ENCODE measurements at regions not wholly inside any gene's neighbourhood (a gene's known extent, or its start where the extent isn't known, plus 50 kb on each side); places are given as distances from the start of the nearest gene placed in this dataset.

- TF ChIP-seq PATZ1 (tag by site-specific recombination; IDR thresholded peaks at IDR 0.05), result no peak
- TF ChIP-seq, protein P1, sequence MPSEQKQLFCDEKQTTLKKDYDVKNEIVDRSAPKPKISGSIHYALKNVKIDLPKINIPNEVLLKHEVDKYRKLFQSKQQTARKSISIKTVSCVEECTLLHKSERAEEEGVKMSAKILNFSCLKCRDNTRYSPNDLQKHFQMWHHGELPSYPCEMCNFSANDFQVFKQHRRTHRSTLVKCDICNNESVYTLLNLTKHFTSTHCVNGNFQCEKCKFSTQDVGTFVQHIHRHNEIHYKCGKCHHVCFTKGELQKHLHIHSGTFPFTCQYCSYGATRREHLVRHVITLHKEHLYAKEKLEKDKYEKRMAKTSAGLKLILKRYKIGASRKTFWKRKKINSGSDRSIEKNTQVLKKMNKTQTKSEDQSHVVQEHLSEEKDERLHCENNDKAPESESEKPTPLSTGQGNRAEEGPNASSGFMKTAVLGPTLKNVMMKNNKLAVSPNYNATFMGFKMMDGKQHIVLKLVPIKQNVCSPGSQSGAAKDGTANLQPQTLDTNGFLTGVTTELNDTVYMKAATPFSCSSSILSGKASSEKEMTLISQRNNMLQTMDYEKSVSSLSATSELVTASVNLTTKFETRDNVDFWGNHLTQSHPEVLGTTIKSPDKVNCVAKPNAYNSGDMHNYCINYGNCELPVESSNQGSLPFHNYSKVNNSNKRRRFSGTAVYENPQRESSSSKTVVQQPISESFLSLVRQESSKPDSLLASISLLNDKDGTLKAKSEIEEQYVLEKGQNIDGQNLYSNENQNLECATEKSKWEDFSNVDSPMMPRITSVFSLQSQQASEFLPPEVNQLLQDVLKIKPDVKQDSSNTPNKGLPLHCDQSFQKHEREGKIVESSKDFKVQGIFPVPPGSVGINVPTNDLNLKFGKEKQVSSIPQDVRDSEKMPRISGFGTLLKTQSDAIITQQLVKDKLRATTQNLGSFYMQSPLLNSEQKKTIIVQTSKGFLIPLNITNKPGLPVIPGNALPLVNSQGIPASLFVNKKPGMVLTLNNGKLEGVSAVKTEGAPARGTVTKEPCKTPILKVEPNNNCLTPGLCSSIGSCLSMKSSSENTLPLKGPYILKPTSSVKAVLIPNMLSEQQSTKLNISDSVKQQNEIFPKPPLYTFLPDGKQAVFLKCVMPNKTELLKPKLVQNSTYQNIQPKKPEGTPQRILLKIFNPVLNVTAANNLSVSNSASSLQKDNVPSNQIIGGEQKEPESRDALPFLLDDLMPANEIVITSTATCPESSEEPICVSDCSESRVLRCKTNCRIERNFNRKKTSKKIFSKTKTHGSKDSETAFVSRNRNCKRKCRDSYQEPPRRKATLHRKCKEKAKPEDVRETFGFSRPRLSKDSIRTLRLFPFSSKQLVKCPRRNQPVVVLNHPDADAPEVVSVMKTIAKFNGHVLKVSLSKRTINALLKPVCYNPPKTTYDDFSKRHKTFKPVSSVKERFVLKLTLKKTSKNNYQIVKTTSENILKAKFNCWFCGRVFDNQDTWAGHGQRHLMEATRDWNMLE (tag by site-specific recombination; conservative IDR thresholded peaks at IDR 0.05; ENCODE audit: low read depth), result no peak
- TF ChIP-seq ZBTB6 (tag by site-specific recombination; IDR thresholded peaks at IDR 0.05), result no peak
These were observed 248.0 kb downstream of the HIVEP2 start (continued) for GRCh38 chr6:142697001-142697335.

- CTCF ChIA-PET, result interaction anchor here (0.6 to 2.3 kb wide), 9 partner anchors 10 to 729 kb away, joined by 3 to 8 read pairs (median 4); no protein-coding TSS in a partner anchor
- no peak overlapping the region for H3K27ac ChIP-seq (ENCODE audit: extremely low read depth, low read depth, low read length)
- H3K36me3 ChIP-seq (ENCODE audit: control insufficient read depth in 2 of 2, insufficient read depth in 1 of 2, low read length in 2 of 2), result no peaks in the 10 kb centered on the region
- H3K4me3 ChIP-seq (ENCODE audit: low read depth, low read length), result no peak overlapping the region
- no peaks in the 10 kb centered on the region for H3K4me1 ChIP-seq (ENCODE audit: control insufficient read depth, insufficient read depth, low read length)
- POLR2A ChIA-PET, result interaction anchor here (1.1 kb wide), 1 partner anchor 18 kb away, joined by 4 read pairs; no protein-coding TSS in a partner anchor
- no peaks in the 10 kb centered on the region for H3K9me3 ChIP-seq (ENCODE audit: control insufficient read depth, insufficient read depth, low read depth, low read length)
- TF ChIP-seq ZFP41 (tag by site-specific recombination; IDR thresholded peaks at IDR 0.05; ENCODE audit: borderline replicate concordance) (no peak), ZNF514 (tag by site-specific recombination; IDR thresholded peaks at IDR 0.05) (no peak), ZNF830 (tag by site-specific recombination; IDR thresholded peaks at IDR 0.05; ENCODE audit: low read depth) (no peak), ZNF654 (tag by site-specific recombination; IDR thresholded peaks at IDR 0.05; ENCODE audit: low read depth) (no peak), ZNF140 (tag by site-specific recombination; IDR thresholded peaks at IDR 0.05) (no peak), ZNF747 (tag by site-specific recombination; IDR thresholded peaks at IDR 0.05) (no peak), ZSCAN5A (tag by site-specific recombination; IDR thresholded peaks at IDR 0.05) (no peak), ZNF341 (tag by site-specific recombination; IDR thresholded peaks at IDR 0.05; ENCODE audit: low read depth) (no peak), ZNF433 (tag by site-specific recombination; IDR thresholded peaks at IDR 0.05; ENCODE audit: low read depth) (no peak), ZXDB (tag by site-specific recombination; IDR thresholded peaks at IDR 0.05) (no peak), ZSCAN30 (tag by site-specific recombination; IDR thresholded peaks at IDR 0.05) (no peak)
- TF ChIP-seq, protein P2, sequence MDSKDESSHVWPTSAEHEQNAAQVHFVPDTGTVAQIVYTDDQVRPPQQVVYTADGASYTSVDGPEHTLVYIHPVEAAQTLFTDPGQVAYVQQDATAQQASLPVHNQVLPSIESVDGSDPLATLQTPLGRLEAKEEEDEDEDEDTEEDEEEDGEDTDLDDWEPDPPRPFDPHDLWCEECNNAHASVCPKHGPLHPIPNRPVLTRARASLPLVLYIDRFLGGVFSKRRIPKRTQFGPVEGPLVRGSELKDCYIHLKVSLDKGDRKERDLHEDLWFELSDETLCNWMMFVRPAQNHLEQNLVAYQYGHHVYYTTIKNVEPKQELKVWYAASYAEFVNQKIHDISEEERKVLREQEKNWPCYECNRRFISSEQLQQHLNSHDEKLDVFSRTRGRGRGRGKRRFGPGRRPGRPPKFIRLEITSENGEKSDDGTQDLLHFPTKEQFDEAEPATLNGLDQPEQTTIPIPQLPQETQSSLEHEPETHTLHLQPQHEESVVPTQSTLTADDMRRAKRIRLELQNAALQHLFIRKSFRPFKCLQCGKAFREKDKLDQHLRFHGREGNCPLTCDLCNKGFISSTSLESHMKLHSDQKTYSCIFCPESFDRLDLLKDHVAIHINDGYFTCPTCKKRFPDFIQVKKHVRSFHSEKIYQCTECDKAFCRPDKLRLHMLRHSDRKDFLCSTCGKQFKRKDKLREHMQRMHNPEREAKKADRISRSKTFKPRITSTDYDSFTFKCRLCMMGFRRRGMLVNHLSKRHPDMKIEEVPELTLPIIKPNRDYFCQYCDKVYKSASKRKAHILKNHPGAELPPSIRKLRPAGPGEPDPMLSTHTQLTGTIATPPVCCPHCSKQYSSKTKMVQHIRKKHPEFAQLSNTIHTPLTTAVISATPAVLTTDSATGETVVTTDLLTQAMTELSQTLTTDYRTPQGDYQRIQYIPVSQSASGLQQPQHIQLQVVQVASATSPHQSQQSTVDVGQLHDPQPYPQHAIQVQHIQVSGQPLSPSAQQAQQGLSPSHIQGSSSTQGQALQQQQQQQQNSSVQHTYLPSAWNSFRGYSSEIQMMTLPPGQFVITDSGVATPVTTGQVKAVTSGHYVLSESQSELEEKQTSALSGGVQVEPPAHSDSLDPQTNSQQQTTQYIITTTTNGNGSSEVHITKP (tag by site-specific recombination; IDR thresholded peaks at IDR 0.05), result no peak
These were observed 247.1 kb downstream of the HIVEP2 start for GRCh38 chr6:142697922-142698321.

All from HEK293 (cell line).